DND-41 (cell line): ENCODE measurements at regions not wholly inside any gene's neighbourhood (a gene's known extent, or its start where the extent isn't known, plus 50 kb on each side); places are given as distances from the start of the nearest gene placed in this dataset.

Experiments used
- ATAC-seq: fragments of 200-7000 bp; cut with Tn5 transposase; 3 replicates; pipeline ENCODE4 v1.9.1; 2021; ENCODE audit warnings: low read depth; ENCODE audit not compliant: insufficient read depth
- DNase-seq: peaks from one replicate; pipeline ENCODE4 v3.0.0-alpha.2; 2020
- H2AFZ ChIP-seq: 2 replicates; pipeline ENCODE4 v1.6.0; 2012; ENCODE audit warnings: low read depth, low read length
- H3K27ac ChIP-seq: 2 replicates; pipeline ENCODE4 v1.5.1; 2012; ENCODE audit warnings: low read length, inconsistent platforms
- H3K27me3 ChIP-seq: fragments of 200-600 bp; sonication (generic); 2 replicates; pipeline ENCODE4 v1.6.0; 2012; ENCODE audit warnings: low read length, mild to moderate bottlenecking, inconsistent platforms; ENCODE audit not compliant: insufficient read depth, poor library complexity
- H3K36me3 ChIP-seq: 2 replicates; pipeline ENCODE4 v1.5.1; 2012; ENCODE audit warnings: low read length, inconsistent platforms; ENCODE audit not compliant: insufficient read depth
- H3K4me1 ChIP-seq: 2 replicates; pipeline ENCODE4 v1.5.1; 2012; ENCODE audit warnings: mild to moderate bottlenecking, low read length; ENCODE audit not compliant: insufficient read depth
- H3K4me2 ChIP-seq: 2 replicates; pipeline ENCODE4 v1.6.0; 2012; ENCODE audit warnings: mild to moderate bottlenecking, moderate library complexity, low read length, inconsistent platforms; ENCODE audit not compliant: insufficient read depth
- H3K4me3 ChIP-seq, 2 experiments: fragments of 200-600 bp in 1 of 2; shearing (Covaris generic) in 1 of 2; 2 replicates each; pipeline ENCODE4 v1.5.1; 2012 to 2016; ENCODE audit warnings: inconsistent platforms in 2 of 2, low read length in 2 of 2, mild to moderate bottlenecking in 2 of 2, low read depth in 1 of 2, moderate library complexity in 1 of 2
- H3K79me2 ChIP-seq: 2 replicates; pipeline ENCODE4 v1.6.0; 2012; ENCODE audit warnings: low read length, inconsistent platforms; ENCODE audit not compliant: insufficient read depth
- H3K9ac ChIP-seq: 2 replicates; pipeline ENCODE4 v1.6.0; 2012; ENCODE audit warnings: low read depth, mild to moderate bottlenecking, inconsistent platforms, low read length, moderate library complexity
- H3K9me3 ChIP-seq: 2 replicates; pipeline ENCODE4 v1.5.1; 2012; ENCODE audit warnings: low read length, moderate library complexity, mild to moderate bottlenecking, inconsistent platforms; ENCODE audit not compliant: insufficient read depth, severe bottlenecking
- H4K20me1 ChIP-seq: 2 replicates; pipeline ENCODE4 v1.6.0; 2012; ENCODE audit warnings: low read length; ENCODE audit not compliant: insufficient read depth
- CTCF ChIP-seq: IDR thresholded peaks from 2 replicates; pipeline ENCODE4 v1.5.1; 2012; ENCODE audit warnings: borderline replicate concordance, low read length, moderate library complexity, mild to moderate bottlenecking; ENCODE audit not compliant: poor library complexity, severe bottlenecking; ENCODE audit errors: extremely low read depth
- EZH2 ChIP-seq: IDR thresholded peaks from 3 replicates; pipeline ENCODE4 v1.6.1; 2012; ENCODE audit warnings: borderline replicate concordance, low read depth, mild to moderate bottlenecking, moderate library complexity, low read length, inconsistent platforms; ENCODE audit not compliant: severe bottlenecking

DNA sequence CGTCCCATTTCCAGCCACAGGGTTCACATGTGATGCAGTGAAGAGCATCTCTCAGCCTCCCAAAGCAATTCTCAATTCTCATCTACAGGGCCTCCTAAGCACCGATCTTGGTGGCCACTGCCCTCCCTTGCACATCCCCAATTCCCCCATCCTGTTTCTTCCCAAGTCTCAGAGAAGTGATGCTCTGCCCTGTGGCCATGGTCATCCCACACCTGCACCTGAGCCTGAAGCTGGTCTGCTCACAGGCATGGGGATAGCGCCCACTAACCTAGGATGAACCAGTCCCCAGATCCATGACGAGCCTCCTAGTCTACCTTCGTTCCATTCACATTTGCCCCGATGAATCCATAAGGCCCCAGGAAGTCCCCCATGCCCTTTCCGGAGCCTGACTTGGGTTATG, 201.5 kb downstream of the UACA start:
- Histone ChIP-seq H3K27me3 (peaks cover 10% of the 10 kb centered on the region), H3K27ac (no peak overlapping the region), H3K4me3 (no peak overlapping the region), H3K4me1 (peaks cover 21% of the 10 kb centered on the region), H3K9me3 (no peaks in the 10 kb centered on the region), H2AFZ (no peak overlapping the region), H3K4me2 (no peak overlapping the region), H4K20me1 (peaks cover 16% of the 10 kb centered on the region; the same call in 1 of the 2 replicates), H3K36me3 (no peaks in the 10 kb centered on the region), H3K9ac (no peak overlapping the region), H3K79me2 (no peaks in the 10 kb centered on the region)
- no peak for ATAC-seq
- TF ChIP-seq CTCF (no peak), EZH2 (no peak)
- no peak for DNase-seq

DNA sequence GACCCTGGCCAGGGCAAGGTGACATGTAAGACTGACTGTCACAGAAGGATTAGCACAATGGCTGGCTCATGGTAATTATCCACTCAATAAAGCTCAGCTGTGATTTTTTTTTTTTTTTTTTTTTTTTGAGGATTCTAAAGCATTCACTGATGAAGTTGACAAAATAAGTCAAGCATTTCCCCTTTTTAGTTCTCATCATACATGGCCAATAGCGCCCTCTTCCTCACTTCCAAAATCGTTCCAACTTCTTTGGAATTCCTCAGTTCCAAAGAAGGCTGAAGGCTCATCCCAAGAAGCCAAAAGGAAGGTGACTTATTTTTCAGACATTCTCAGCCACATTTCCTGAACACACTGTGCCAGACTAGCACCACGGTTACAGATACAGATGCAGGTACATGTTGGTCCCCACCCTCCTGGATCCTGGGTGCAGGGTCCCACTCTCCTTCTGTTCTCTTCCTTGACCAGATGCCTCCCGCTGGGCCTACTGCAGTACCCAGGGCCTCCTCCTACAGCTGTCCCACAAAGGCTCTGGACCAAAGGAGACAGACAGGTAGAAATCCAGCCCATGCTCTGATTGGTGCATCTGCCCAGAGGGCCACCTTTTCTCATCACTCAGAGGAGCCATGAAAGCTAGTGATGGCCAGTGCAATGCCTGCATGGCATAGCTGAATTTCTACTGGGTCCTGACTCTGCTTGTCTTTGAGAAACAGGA, 202.6 kb downstream of the UACA start:
- no peak for TF ChIP-seq EZH2
- no peak for TF ChIP-seq CTCF
- peaks cover 21% of the 10 kb centered on the region for H3K4me1 ChIP-seq
- no peak overlapping the region for H2AFZ ChIP-seq
- no peaks in the 10 kb centered on the region for H3K79me2 ChIP-seq
- no peaks in the 10 kb centered on the region for H3K36me3 ChIP-seq
- ATAC-seq (no peak), DNase-seq (no peak)
- no peak overlapping the region for H3K4me3 ChIP-seq
- H3K27me3 ChIP-seq: peaks cover 10% of the 10 kb centered on the region
- H3K27ac ChIP-seq: no peak overlapping the region
- H3K9ac ChIP-seq: no peak overlapping the region
- H3K4me2 ChIP-seq: no peak overlapping the region
- no peaks in the 10 kb centered on the region for H3K9me3 ChIP-seq
- H4K20me1 ChIP-seq: peaks cover 16% of the 10 kb centered on the region; the same call in 1 of the 2 replicates

- no peaks in the 10 kb centered on the region for H3K9me3 ChIP-seq
- TF ChIP-seq EZH2 (no peak), CTCF (no peak)
Observed at GRCh38 chr15:70559265-70560239, 203.8 kb downstream of the UACA start.

More at GRCh38 chr15:70559265-70560239, 203.8 kb downstream of the UACA start:
- no peak overlapping the region for H3K9ac ChIP-seq
- H3K27ac ChIP-seq: peak overlapping the region; percentile 25; the same call in 1 of the 2 replicates
- ATAC-seq (peak; percentile 100), DNase-seq (peak; percentile 78)
- no peaks in the 10 kb centered on the region for H3K36me3 ChIP-seq
- H2AFZ ChIP-seq: no peak overlapping the region
- peak overlapping the region in 1 of 2 experiments; percentile 30; a peak in 2 of 4 replicates for H3K4me3 ChIP-seq
- peaks cover 13% of the 10 kb centered on the region for H3K27me3 ChIP-seq
- peaks cover 16% of the 10 kb centered on the region; the same call in 1 of the 2 replicates for H4K20me1 ChIP-seq
- peak overlapping the region; percentile 58 for H3K4me2 ChIP-seq
- peaks cover 24% of the 10 kb centered on the region for H3K4me1 ChIP-seq
- H3K79me2 ChIP-seq: no peaks in the 10 kb centered on the region
